ENCODE measurements at regions not wholly inside any gene's neighbourhood (a gene's known extent, or its start where the extent isn't known, plus 50 kb on each side); places are given as distances from the start of the nearest gene placed in this dataset.
"Not testable (repeated sequence)": the region's sequence is repeated elsewhere in the genome, so short reads cannot be mapped to it uniquely, and the experiment has no call there.

DNA sequence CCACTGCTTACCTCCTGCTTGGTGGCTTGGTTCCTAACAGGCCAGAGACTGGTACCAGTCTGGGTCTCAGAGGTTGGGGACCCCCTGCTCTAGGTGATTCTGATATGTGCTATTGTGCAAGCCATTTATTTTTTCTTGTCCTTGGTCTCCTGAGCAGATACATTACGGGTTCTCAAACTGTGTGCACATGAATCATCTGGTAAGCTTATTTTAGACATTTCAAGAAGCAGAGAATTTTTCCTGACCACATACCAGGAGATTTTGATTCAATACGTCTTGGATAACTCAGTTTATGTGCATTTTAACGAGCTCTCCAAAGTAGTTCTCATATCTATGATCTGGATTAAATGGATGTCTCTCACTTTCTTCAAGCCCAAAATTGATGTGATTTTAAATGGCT lies 77.2 kb downstream of the FHIP1A start:
- H3K4me1 ChIP-seq (ENCODE audit: control insufficient read depth in 2 of 2, insufficient read depth in 2 of 2, low read length in 2 of 2): no peaks in the 10 kb centered on the region
- CTCF ChIA-PET: no interaction called here
- H3K27me3 ChIP-seq (ENCODE audit: control insufficient read depth in 2 of 2, insufficient read depth in 2 of 2, low read length in 2 of 2): no peaks in the 10 kb centered on the region
- no peak overlapping the region for H3K4me3 ChIP-seq (ENCODE audit: low read length)
- Mint-ChIP-seq H3K36me3 (peaks cover 0 to 24% (median 11%) of the 10 kb centered on the region in 5 donors), H3K4me3 (no peak overlapping the region), H3K4me1 (no peaks in the 10 kb centered on the region), H3K9me3 (peaks cover 0 to 26% (median 8%) of the 10 kb centered on the region in 11 donors), H3K27me3 (peaks cover 5 to 24% (median 9%) of the 10 kb centered on the region in 5 donors), H3K27ac (no peak overlapping the region)
- DNase-seq (no peak), ATAC-seq (no peak)
- H3K9me3 ChIP-seq (ENCODE audit: control insufficient read depth in 2 of 3, low read length in 3 of 3): no peaks in the 10 kb centered on the region
- intact Hi-C loops (cut with micrococcal nuclease): no loop called here
- POLR2A ChIA-PET: no interaction called here
- H3K36me3 ChIP-seq (ENCODE audit: control insufficient read depth in 2 of 3, insufficient read depth in 3 of 3, low read length in 3 of 3): no peaks in the 10 kb centered on the region
- no peak overlapping the region for H3K27ac ChIP-seq (ENCODE audit: low read depth, low read length)

GRCh38 chr4:151488968-151489367 lies 80.0 kb downstream of the FHIP1A start:
- Histone ChIP-seq H3K36me3 (ENCODE audit: control insufficient read depth in 2 of 3, insufficient read depth in 3 of 3, low read length in 3 of 3) (no peaks in the 10 kb centered on the region), H3K9me3 (ENCODE audit: control insufficient read depth in 2 of 3, low read length in 3 of 3) (no peaks in the 10 kb centered on the region), H3K4me1 (ENCODE audit: control insufficient read depth in 2 of 2, insufficient read depth in 2 of 2, low read length in 2 of 2) (no peaks in the 10 kb centered on the region), H3K27ac (ENCODE audit: low read depth, low read length) (no peak overlapping the region), H3K4me3 (ENCODE audit: low read length) (no peak overlapping the region), H3K27me3 (ENCODE audit: control insufficient read depth in 2 of 2, insufficient read depth in 2 of 2, low read length in 2 of 2) (no peaks in the 10 kb centered on the region)
- Mint-ChIP-seq H3K4me1 (no peaks in the 10 kb centered on the region), H3K4me3 (peak overlapping the region in 1 of 10 donors; percentile 8), H3K27ac (no peak overlapping the region), H3K27me3 (peaks cover 4 to 24% (median 11%) of the 10 kb centered on the region in 5 donors), H3K36me3 (peaks cover 0 to 24% (median 16%) of the 10 kb centered on the region in 5 donors), H3K9me3 (peaks cover 2 to 51% (median 19%) of the 10 kb centered on the region in 11 donors)
- ATAC-seq: no peak
- CTCF ChIA-PET: no interaction called here
- POLR2A ChIA-PET: no interaction called here
- intact Hi-C loops (cut with micrococcal nuclease): no loop called here
- DNase-seq: no peak

- Histone ChIP-seq H3K4me3 (ENCODE audit: low read length) (no peak overlapping the region), H3K4me1 (ENCODE audit: control insufficient read depth in 2 of 2, insufficient read depth in 2 of 2, low read length in 2 of 2) (no peaks in the 10 kb centered on the region), H3K27ac (ENCODE audit: low read depth, low read length) (no peak overlapping the region), H3K36me3 (ENCODE audit: control insufficient read depth in 2 of 3, insufficient read depth in 3 of 3, low read length in 3 of 3) (no peaks in the 10 kb centered on the region), H3K27me3 (ENCODE audit: control insufficient read depth in 2 of 2, insufficient read depth in 2 of 2, low read length in 2 of 2) (no peaks in the 10 kb centered on the region), H3K9me3 (ENCODE audit: control insufficient read depth in 2 of 3, low read length in 3 of 3) (no peaks in the 10 kb centered on the region)
- DNase-seq (no peak), ATAC-seq (no peak)
- H3K4me1 Mint-ChIP-seq: no peaks in the 10 kb centered on the region
- CTCF ChIA-PET: no interaction called here
- H3K27ac Mint-ChIP-seq: no peak overlapping the region
- intact Hi-C loops (cut with micrococcal nuclease): no loop called here
- POLR2A ChIA-PET: no interaction called here
- peaks cover 2 to 54% (median 21%) of the 10 kb centered on the region in 11 donors for H3K9me3 Mint-ChIP-seq
- H3K36me3 Mint-ChIP-seq: peaks cover 0 to 24% (median 13%) of the 10 kb centered on the region in 5 donors
- peak overlapping the region in 1 of 10 donors; percentile 15 for H3K4me3 Mint-ChIP-seq
- H3K27me3 Mint-ChIP-seq: peaks cover 0 to 17% (median 7%) of the 10 kb centered on the region in 5 donors
These were observed 80.7 kb downstream of the FHIP1A start for GRCh38 chr4:151489462-151490203.

DNA sequence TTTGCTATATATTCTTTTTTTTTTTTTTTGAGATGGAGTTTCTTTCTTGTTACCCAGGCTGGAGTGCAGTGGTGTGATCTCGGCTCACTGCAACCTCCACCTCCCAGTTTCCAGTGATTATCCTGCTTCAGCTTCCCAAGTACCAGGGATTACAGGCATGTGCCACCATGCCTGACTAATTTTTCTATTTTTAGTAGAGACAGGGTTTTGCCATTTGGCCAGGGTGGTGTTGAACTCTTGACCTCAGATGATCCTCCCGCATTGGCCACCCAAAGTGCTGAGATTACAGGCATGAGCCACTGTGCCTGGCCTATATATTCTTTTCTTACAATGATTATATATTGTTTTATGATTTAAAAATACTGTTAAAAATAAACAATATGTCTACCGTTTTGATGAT lies 86.6 kb downstream of the FHIP1A start:
- Mint-ChIP-seq H3K9me3 (peaks cover 9 to 59% (median 26%) of the 10 kb centered on the region in 11 donors), H3K36me3 (peaks cover 0 to 21% (median 5%) of the 10 kb centered on the region in 5 donors)
- H3K4me1 Mint-ChIP-seq; POLR2A ChIA-PET; ATAC-seq; H3K27me3 ChIP-seq (ENCODE audit: control insufficient read depth in 2 of 2, insufficient read depth in 2 of 2, low read length in 2 of 2); H3K4me3 Mint-ChIP-seq; H3K4me1 ChIP-seq (ENCODE audit: control insufficient read depth in 2 of 2, insufficient read depth in 2 of 2, low read length in 2 of 2); CTCF ChIA-PET; H3K27me3 Mint-ChIP-seq; H3K27ac ChIP-seq (ENCODE audit: low read depth, low read length); H3K36me3 ChIP-seq (ENCODE audit: control insufficient read depth in 2 of 3, insufficient read depth in 3 of 3, low read length in 3 of 3); DNase-seq; H3K4me3 ChIP-seq (ENCODE audit: low read length); H3K27ac Mint-ChIP-seq; intact Hi-C loops (cut with micrococcal nuclease); H3K9me3 ChIP-seq (ENCODE audit: control insufficient read depth in 2 of 3, low read length in 3 of 3): not testable (repeated sequence)

DNA sequence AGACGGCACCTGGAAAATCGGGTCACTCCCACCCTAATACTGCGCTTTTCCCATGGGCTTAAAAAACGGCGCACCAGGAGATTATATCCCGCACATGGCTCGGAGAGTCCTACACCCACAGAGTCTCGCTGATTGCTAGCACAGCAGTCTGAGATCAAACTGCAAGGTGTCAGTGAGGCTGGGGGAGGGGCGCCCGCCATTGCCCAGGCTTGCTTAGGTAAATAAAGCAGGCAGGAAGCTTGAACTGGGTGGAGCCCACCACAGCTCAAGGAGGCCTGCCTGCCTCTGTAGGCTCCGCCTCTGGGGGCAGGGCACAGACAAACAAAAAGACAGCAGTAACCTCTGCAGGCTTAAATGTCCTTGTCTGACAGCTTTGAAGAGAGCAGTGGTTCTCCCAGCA lies 102.6 kb downstream of the FHIP1A start:
- H3K27ac ChIP-seq (ENCODE audit: low read depth, low read length); CTCF ChIA-PET; intact Hi-C loops (cut with micrococcal nuclease); H3K4me3 Mint-ChIP-seq; H3K27me3 Mint-ChIP-seq; POLR2A ChIA-PET; H3K36me3 ChIP-seq (ENCODE audit: control insufficient read depth in 2 of 3, insufficient read depth in 3 of 3, low read length in 3 of 3); H3K4me3 ChIP-seq (ENCODE audit: low read length); DNase-seq; H3K9me3 ChIP-seq (ENCODE audit: control insufficient read depth in 2 of 3, low read length in 3 of 3); H3K27me3 ChIP-seq (ENCODE audit: control insufficient read depth in 2 of 2, insufficient read depth in 2 of 2, low read length in 2 of 2); H3K9me3 Mint-ChIP-seq; H3K27ac Mint-ChIP-seq; H3K4me1 Mint-ChIP-seq; H3K4me1 ChIP-seq (ENCODE audit: control insufficient read depth in 2 of 2, insufficient read depth in 2 of 2, low read length in 2 of 2); ATAC-seq: not testable (repeated sequence)
- peaks cover 0 to 21% (median 0%) of the 10 kb centered on the region in 5 donors for H3K36me3 Mint-ChIP-seq

DNA sequence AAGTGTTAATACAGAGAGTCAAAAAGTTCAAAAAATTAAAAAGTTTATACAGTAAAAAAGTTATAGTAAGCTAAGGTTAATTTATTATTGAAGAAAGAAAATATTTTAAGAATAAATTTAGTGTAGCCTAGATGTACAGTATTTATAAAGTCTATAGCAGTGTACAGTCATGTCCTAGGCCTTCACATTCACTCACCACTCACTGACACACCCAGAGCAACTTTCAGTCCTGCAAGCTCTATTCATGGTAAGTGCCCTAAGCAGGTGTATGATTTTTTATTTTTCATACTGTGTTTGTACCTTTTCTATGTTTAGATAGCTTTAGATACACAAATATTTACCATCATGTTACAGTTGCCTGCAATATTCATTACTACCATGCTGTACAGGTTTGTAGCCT lies 108.9 kb downstream of the FHIP1A start:
- Histone ChIP-seq H3K9me3 (ENCODE audit: control insufficient read depth in 2 of 3, low read length in 3 of 3) (no peaks in the 10 kb centered on the region), H3K27me3 (ENCODE audit: control insufficient read depth in 2 of 2, insufficient read depth in 2 of 2, low read length in 2 of 2) (no peaks in the 10 kb centered on the region), H3K4me3 (ENCODE audit: low read length) (no peak overlapping the region), H3K27ac (ENCODE audit: low read depth, low read length) (no peak overlapping the region), H3K36me3 (ENCODE audit: control insufficient read depth in 2 of 3, insufficient read depth in 3 of 3, low read length in 3 of 3) (no peaks in the 10 kb centered on the region), H3K4me1 (ENCODE audit: control insufficient read depth in 2 of 2, insufficient read depth in 2 of 2, low read length in 2 of 2) (no peaks in the 10 kb centered on the region)
- DNase-seq (no peak), ATAC-seq (no peak)
- POLR2A ChIA-PET: no interaction called here
- intact Hi-C loops (cut with micrococcal nuclease): no loop called here
- no peaks in the 10 kb centered on the region for H3K36me3 Mint-ChIP-seq
- no peak overlapping the region for H3K27ac Mint-ChIP-seq
- H3K4me3 Mint-ChIP-seq: no peak overlapping the region
- CTCF ChIA-PET: no interaction called here
- H3K9me3 Mint-ChIP-seq: peaks cover 0 to 2% (median 0%) of the 10 kb centered on the region in 11 donors
- no peaks in the 10 kb centered on the region for H3K4me1 Mint-ChIP-seq
- H3K27me3 Mint-ChIP-seq: peaks cover 0 to 6% (median 0%) of the 10 kb centered on the region in 5 donors

DNA sequence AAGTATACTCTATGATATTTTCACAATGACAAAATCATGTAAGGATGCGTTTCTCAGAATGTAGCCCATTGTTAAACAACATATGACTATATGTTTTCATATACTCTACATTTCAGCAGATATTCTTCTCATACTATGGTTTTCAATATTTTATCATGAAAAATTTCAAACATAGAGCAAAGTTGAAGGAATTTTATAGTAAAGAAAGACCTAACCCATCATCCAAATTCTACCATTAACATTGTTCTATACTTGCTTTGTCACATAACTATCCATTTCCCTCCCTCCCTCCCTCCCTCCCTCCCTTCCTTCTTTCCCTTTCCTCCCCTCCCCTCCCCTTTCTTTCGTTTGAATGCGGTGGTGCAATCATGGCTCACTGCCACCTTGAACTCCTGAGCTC lies 109.4 kb downstream of the FHIP1A start:
- intact Hi-C loops (cut with micrococcal nuclease): no loop called here
- Histone ChIP-seq H3K9me3 (ENCODE audit: control insufficient read depth in 2 of 3, low read length in 3 of 3) (no peaks in the 10 kb centered on the region), H3K4me1 (ENCODE audit: control insufficient read depth in 2 of 2, insufficient read depth in 2 of 2, low read length in 2 of 2) (no peaks in the 10 kb centered on the region), H3K27ac (ENCODE audit: low read depth, low read length) (no peak overlapping the region), H3K27me3 (ENCODE audit: control insufficient read depth in 2 of 2, insufficient read depth in 2 of 2, low read length in 2 of 2) (no peaks in the 10 kb centered on the region), H3K4me3 (ENCODE audit: low read length) (no peak overlapping the region), H3K36me3 (ENCODE audit: control insufficient read depth in 2 of 3, insufficient read depth in 3 of 3, low read length in 3 of 3) (no peaks in the 10 kb centered on the region)
- POLR2A ChIA-PET: no interaction called here
- CTCF ChIA-PET: no interaction called here
- ATAC-seq (no peak), DNase-seq (no peak)
- H3K27me3 Mint-ChIP-seq: peaks cover 0 to 6% (median 0%) of the 10 kb centered on the region in 5 donors
- no peaks in the 10 kb centered on the region for H3K36me3 Mint-ChIP-seq
- no peak overlapping the region for H3K27ac Mint-ChIP-seq
- H3K4me3 Mint-ChIP-seq: no peak overlapping the region
- peaks cover 0 to 2% (median 0%) of the 10 kb centered on the region in 11 donors for H3K9me3 Mint-ChIP-seq
- no peaks in the 10 kb centered on the region for H3K4me1 Mint-ChIP-seq

Data from naive thymus-derived CD4-positive, alpha-beta T cell (primary cell).